Tibial nerve (tissue), 4 donors: ENCODE measurements at regions not wholly inside any gene's neighbourhood (a gene's known extent, or its start where the extent isn't known, plus 50 kb on each side); places are given as distances from the start of the nearest gene placed in this dataset.

ENCODE experiments used
- DNase-seq, 2 donors: peaks; one replicate each; pipeline ENCODE4 v3.0.0-alpha.2; 2019; ENCODE audit warnings: low spot score in 2 of 2
- H3K27ac ChIP-seq, 4 donors: fragments of 200-600 bp; sonication (generic) in 3 of 4; one replicate each; pipeline ENCODE4 v1.5.1; 2017 to 2019; ENCODE audit warnings: mild to moderate bottlenecking in 1 of 4
- H3K27me3 ChIP-seq, 2 donors: fragments of 200-600 bp; sonication (generic) in 1 of 2; one replicate each; pipeline versions ENCODE4 v1.5.1 to v1.6.0; 2017 to 2019
- H3K36me3 ChIP-seq, 3 donors: fragments of 200-600 bp; sonication (generic); one replicate each; pipeline ENCODE4 v1.5.1; 2018 to 2019
- H3K4me1 ChIP-seq, 4 donors: fragments of 200-600 bp; sonication (generic) in 3 of 4; one replicate each; pipeline ENCODE4 v1.5.1; 2017 to 2019
- H3K4me3 ChIP-seq, 4 donors: fragments of 200-600 bp; sonication (generic) in 3 of 4; one replicate each; pipeline ENCODE4 v1.5.1; 2017 to 2019; ENCODE audit warnings: mild to moderate bottlenecking in 1 of 4, moderate library complexity in 1 of 4
- H3K9me3 ChIP-seq, 4 donors: fragments of 200-600 bp; sonication (generic) in 3 of 4; one replicate each; pipeline ENCODE4 v1.5.1; 2017 to 2019
- EP300 ChIP-seq, 2 donors: sonication (generic); formaldehyde crosslinking; IDR thresholded peaks; one replicate each; pipeline ENCODE4 v1.6.1; 2017; ENCODE audit warnings: antibody characterized with exemption in 2 of 2, mild to moderate bottlenecking in 1 of 2
- POLR2A ChIP-seq, 2 donors: fragments of 450-650 bp; IDR thresholded peaks; one replicate each; pipeline ENCODE4 v1.6.1; 2017; ENCODE audit warnings: antibody characterized with exemption in 2 of 2, mild to moderate bottlenecking in 2 of 2, moderate library complexity in 2 of 2
- WGBS, 2 donors: methylation state at CpG; one replicate each; pipeline ENCODE4 v1.1.5; 2018; 5-methylcytosine and 5-hydroxymethylcytosine counted together
- TF ChIP-seq, protein P1 (sequence below), 5 experiments: fragments of 200-600 bp in 3 of 5; fragments of 450-650 bp in 2 of 5; sonication (generic) in 3 of 5; IDR thresholded peaks; one replicate each; pipeline ENCODE4 v1.5.1; 2016 to 2019; ENCODE audit warnings: antibody characterized with exemption in 5 of 5, mild to moderate bottlenecking in 3 of 5, moderate library complexity in 2 of 5

DNA sequence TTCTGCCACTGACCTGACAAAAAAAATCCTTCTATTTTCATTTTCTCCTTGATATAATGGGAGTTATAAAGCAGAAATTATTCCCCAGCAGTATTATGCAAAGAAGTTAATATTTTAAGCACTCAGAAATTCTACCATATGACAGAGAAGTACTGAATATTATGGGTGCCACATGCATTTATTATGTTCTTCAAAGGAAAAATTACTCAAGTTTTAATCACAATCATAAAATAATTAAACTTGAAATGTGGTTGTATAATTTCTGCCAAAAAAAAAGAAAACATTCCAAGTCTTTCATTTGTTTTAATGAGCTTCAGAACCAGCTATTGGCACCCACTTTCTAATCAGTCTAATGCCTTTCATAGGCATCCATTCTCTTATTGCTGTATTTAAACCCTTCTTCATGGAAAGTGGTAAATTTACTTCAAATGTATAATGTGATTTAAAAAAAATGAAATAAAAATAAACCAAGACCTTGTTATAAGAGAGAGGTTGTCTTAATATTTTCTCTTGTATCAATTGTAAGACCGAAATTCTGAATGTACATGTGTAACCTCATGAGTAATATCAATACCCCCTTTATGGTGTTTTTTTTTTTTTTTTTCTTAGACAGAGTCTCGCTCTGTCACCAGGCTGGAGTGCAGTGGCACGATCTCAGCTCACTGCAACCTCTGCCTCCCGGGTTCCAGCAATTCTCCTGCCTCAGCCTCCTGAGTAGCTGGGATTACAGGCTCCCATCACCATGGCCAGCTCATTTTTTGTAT, 302.3 kb downstream of the IRS1 start:
- no peaks in the 10 kb centered on the region for H3K4me1 ChIP-seq
- no peak for DNase-seq
- H3K36me3 ChIP-seq = no peaks in the 10 kb centered on the region
- peaks cover 0 to 4% (median 0%) of the 10 kb centered on the region in 4 donors for H3K9me3 ChIP-seq
- no peak overlapping the region for H3K27ac ChIP-seq
- no peak overlapping the region for H3K4me3 ChIP-seq
- 62 to 68% methylated on average over 4 of the region's 4 CpGs for WGBS, 2 donors
- TF ChIP-seq EP300 (IDR thresholded peaks at IDR 0.05) = no peak
- no peak for TF ChIP-seq POLR2A (IDR thresholded peaks at IDR 0.05)
- TF ChIP-seq, protein P1, sequence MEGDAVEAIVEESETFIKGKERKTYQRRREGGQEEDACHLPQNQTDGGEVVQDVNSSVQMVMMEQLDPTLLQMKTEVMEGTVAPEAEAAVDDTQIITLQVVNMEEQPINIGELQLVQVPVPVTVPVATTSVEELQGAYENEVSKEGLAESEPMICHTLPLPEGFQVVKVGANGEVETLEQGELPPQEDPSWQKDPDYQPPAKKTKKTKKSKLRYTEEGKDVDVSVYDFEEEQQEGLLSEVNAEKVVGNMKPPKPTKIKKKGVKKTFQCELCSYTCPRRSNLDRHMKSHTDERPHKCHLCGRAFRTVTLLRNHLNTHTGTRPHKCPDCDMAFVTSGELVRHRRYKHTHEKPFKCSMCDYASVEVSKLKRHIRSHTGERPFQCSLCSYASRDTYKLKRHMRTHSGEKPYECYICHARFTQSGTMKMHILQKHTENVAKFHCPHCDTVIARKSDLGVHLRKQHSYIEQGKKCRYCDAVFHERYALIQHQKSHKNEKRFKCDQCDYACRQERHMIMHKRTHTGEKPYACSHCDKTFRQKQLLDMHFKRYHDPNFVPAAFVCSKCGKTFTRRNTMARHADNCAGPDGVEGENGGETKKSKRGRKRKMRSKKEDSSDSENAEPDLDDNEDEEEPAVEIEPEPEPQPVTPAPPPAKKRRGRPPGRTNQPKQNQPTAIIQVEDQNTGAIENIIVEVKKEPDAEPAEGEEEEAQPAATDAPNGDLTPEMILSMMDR (IDR thresholded peaks at IDR 0.05) = no peak
- H3K27me3 ChIP-seq = no peaks in the 10 kb centered on the region

DNA sequence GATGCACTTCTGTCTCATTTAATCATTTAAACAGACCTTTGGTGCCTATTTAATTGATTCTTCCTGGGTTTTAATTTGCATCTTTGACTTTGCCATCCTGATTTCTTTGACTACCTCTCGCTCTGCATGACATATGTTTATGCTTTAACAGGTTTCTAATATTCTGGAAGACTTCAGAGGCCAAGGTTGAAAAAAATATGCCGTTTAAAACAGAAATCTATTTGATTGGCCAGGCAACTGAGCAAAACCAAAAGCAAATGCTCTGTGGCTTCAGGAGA, 303.4 kb downstream of the IRS1 start:
- WGBS, 2 donors = 64 to 76% methylated on average over 2 of the region's 2 CpGs
- Histone ChIP-seq H3K36me3 (no peaks in the 10 kb centered on the region), H3K4me3 (no peak overlapping the region), H3K27ac (no peak overlapping the region), H3K9me3 (peaks cover 0 to under 1% (median 0%) of the 10 kb centered on the region in 4 donors), H3K27me3 (no peaks in the 10 kb centered on the region), H3K4me1 (no peaks in the 10 kb centered on the region)
- DNase-seq = no peak
- TF ChIP-seq EP300 (IDR thresholded peaks at IDR 0.05) = no peak

DNA sequence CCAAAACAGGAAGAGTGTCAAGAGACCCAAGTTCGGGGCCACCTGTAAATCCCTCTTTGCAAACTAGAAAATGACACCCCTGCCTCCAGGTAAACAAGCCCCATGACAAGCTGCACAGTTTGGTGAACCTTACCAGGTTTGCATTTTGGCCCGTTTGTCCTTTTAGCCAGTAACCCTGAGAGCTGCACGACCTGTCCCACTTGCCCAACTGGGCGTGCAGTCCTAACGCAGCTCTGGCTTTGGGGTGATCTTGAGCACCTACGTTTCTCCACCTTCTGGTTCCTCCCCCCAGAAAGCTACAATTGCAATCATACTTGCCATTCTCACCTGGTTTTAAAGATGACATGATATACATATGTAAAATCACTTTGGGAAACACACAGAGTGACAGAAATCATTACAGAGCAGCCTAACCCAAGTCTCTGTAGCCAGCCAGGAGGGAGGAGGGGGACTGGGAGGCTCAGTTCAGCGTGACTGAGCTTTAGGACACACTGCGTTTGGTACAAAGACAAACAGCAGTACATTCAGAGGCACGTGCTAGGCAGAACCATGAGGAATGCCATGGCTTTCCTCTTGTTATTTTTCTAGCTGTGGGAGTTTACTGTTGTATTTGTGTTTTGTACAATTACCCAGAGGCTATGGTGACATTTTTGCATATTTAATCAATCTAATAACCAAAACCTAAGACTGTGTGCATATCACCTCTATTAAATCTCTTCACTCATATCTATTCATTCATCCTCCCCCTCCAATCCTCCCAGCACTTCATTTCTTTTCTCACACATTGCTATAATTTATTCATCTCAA, 304.0 kb downstream of the IRS1 start:
- WGBS, 2 donors = 77 to 79% methylated on average over 9 of the region's 9 CpGs

DNA sequence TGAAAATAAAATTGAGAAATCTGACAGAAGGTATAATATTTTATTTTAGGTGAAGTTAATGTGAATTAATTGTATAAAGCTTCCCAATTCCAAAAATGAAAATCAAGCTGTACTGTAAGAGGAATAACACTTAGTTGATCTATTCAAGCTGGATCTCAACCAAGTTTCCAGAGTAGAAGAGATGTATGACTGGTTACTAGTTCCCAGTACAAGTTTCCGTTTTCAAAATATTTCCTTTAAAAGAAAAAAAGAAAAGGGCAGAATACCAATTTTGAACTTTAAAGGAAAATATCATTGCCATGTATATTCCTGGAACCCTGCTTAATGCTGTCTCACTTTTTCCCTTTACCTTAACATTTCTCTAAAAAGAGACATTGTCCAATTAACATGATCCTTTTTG, 308.5 kb downstream of the IRS1 start:
- Histone ChIP-seq H3K9me3 (no peaks in the 10 kb centered on the region), H3K36me3 (no peaks in the 10 kb centered on the region), H3K27me3 (no peaks in the 10 kb centered on the region), H3K27ac (no peak overlapping the region), H3K4me1 (no peaks in the 10 kb centered on the region), H3K4me3 (no peak overlapping the region)
- 37 to 53% methylated on average over 1 of the region's 1 CpG for WGBS, 2 donors
- no peak for TF ChIP-seq EP300 (IDR thresholded peaks at IDR 0.05)
- TF ChIP-seq, protein P1 (IDR thresholded peaks at IDR 0.05) = no peak
- no peak for TF ChIP-seq POLR2A (IDR thresholded peaks at IDR 0.05)
- DNase-seq = no peak

More for the DNA sequence above, 304.0 kb downstream of the IRS1 start:
- no peak overlapping the region for H3K27ac ChIP-seq
- no peak overlapping the region for H3K4me3 ChIP-seq
- DNase-seq = no peak
- no peaks in the 10 kb centered on the region for H3K4me1 ChIP-seq
- H3K9me3 ChIP-seq = no peaks in the 10 kb centered on the region
- no peaks in the 10 kb centered on the region for H3K36me3 ChIP-seq
- H3K27me3 ChIP-seq = no peaks in the 10 kb centered on the region
- no peak for TF ChIP-seq POLR2A (IDR thresholded peaks at IDR 0.05)
- TF ChIP-seq, protein P1 (IDR thresholded peaks at IDR 0.05) = no peak
- TF ChIP-seq EP300 (IDR thresholded peaks at IDR 0.05) = no peak

DNA sequence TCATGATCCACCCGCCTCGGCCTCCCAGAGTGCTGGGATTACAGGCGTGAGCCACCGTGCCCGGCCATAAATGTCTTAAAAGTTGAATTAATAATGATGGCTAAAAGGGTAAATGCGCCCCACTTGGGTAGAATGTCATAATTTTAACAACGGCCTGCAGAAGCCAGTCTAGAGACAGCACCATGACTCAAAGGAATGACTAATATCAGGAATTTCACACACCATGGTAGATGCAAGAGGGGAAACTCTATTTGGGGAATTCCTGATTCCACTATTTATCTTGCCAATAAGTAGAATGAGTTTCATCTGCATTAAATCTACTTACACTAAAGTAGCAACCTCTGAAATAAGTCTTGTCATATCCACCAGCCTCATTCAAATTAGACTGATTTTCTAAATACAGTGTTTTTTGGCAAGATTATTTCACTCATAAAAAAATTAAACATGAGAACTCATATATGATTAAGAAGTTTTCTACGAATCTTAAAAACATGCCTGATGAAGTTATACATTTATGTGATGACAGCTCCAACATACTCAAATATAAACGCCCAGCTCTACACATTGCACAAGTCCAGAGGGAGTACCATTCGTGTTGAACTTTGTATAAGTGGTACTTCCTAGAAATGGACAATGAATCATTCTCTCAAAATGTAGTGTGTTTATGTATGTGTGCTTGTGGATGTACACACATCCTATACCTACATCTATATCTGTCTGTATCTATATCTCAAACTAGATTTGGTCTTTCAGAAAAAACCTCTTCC, 309.7 kb downstream of the IRS1 start:
- H3K27ac ChIP-seq = no peak overlapping the region
- no peaks in the 10 kb centered on the region for H3K36me3 ChIP-seq
- TF ChIP-seq POLR2A (IDR thresholded peaks at IDR 0.05) (no peak), EP300 (IDR thresholded peaks at IDR 0.05) (no peak)
- TF ChIP-seq, protein P1 (IDR thresholded peaks at IDR 0.05) = no peak
- H3K27me3 ChIP-seq = no peaks in the 10 kb centered on the region
- no peaks in the 10 kb centered on the region for H3K9me3 ChIP-seq
- no peak overlapping the region for H3K4me3 ChIP-seq
- WGBS, 2 donors = 83 to 86% methylated on average over 10 of the region's 10 CpGs
- no peaks in the 10 kb centered on the region for H3K4me1 ChIP-seq
- DNase-seq = no peak
